GM21360 (cell line): ENCODE measurements at regions not wholly inside any gene's neighbourhood (a gene's known extent, or its start where the extent isn't known, plus 50 kb on each side); places are given as distances from the start of the nearest gene placed in this dataset.
"Not testable (repeated sequence)": the region's sequence is repeated elsewhere in the genome, so short reads cannot be mapped to it uniquely, and the experiment has no call there.

ENCODE experiments used
- ATAC-seq: cut with Tn5 transposase; IDR thresholded peaks from one replicate; pipeline ENCODE4 v1.9.1; 2021; ENCODE audit warnings: mild to moderate bottlenecking, moderate library complexity; ENCODE audit not compliant: unreplicated experiment

- not testable (repeated sequence) for ATAC-seq
Measured at GRCh38 chr10:46095943-46096342, 49.9 kb upstream of the MSMB start.

GRCh38 chr10:46096446-46096845, 50.4 kb upstream of the MSMB start:
- no peak for ATAC-seq

- ATAC-seq: no peak
Measured at GRCh38 chr10:46096909-46097575, 51.0 kb upstream of the MSMB start.

- no peak for ATAC-seq
Measured at GRCh38 chr10:46097576-46098317, 51.7 kb upstream of the MSMB start.

- no peak for ATAC-seq
Measured at GRCh38 chr10:46098386-46098785, 52.3 kb upstream of the MSMB start.

GRCh38 chr10:46098925-46099324, 52.9 kb upstream of the MSMB start:
- not testable (repeated sequence) for ATAC-seq

GRCh38 chr10:46104071-46104585, 58.1 kb upstream of the MSMB start:
- no peak for ATAC-seq

GRCh38 chr10:46105416-46105815, 59.3 kb upstream of the MSMB start:
- ATAC-seq: not testable (repeated sequence)

GRCh38 chr10:46105856-46106409, 59.9 kb upstream of the MSMB start:
- not testable (repeated sequence) for ATAC-seq

GRCh38 chr10:46106410-46107255, 60.6 kb upstream of the MSMB start:
- no peak for ATAC-seq

GRCh38 chr10:46108158-46108499, 62.1 kb upstream of the MSMB start:
- not testable (repeated sequence) for ATAC-seq

GRCh38 chr10:46154271-46154670, 108.2 kb upstream of the MSMB start:
- not testable (repeated sequence) for ATAC-seq

- ATAC-seq: not testable (repeated sequence)
Measured at GRCh38 chr10:46154683-46155082, 108.6 kb upstream of the MSMB start.

- not testable (repeated sequence) for ATAC-seq
Measured at GRCh38 chr10:46156866-46157265, 110.8 kb upstream of the MSMB start.

- no peak for ATAC-seq
Measured at GRCh38 chr10:46169736-46170135, 117.1 kb upstream of the ANTXRL start.

GRCh38 chr10:46170789-46171188, 116.0 kb upstream of the ANTXRL start:
- ATAC-seq: no peak

- no peak for ATAC-seq
Measured at GRCh38 chr10:46171661-46172060, 115.1 kb upstream of the ANTXRL start.

- no peak for ATAC-seq
Measured at GRCh38 chr10:46175296-46175695, 111.5 kb upstream of the ANTXRL start.

- ATAC-seq: no peak
Measured at GRCh38 chr10:46175831-46176230, 111.0 kb upstream of the ANTXRL start.

- not testable (repeated sequence) for ATAC-seq
Measured at GRCh38 chr10:46187431-46187830, 99.4 kb upstream of the ANTXRL start.

- no peak for ATAC-seq
Measured at GRCh38 chr10:46197050-46197449, 89.7 kb upstream of the ANTXRL start.
